GM18870 (cell line): ENCODE measurements at regions not wholly inside any gene's neighbourhood (a gene's known extent, or its start where the extent isn't known, plus 50 kb on each side); places are given as distances from the start of the nearest gene placed in this dataset.
A peak's percentile ranks its signal among the peaks of the same experiment; 100 is the strongest.
"Not testable (repeated sequence)": the region's sequence is repeated elsewhere in the genome, so short reads cannot be mapped to it uniquely, and the experiment has no call there.

ENCODE experiments used
- ATAC-seq: cut with Tn5 transposase; IDR thresholded peaks from one replicate; pipeline ENCODE4 v1.9.1; 2021; ENCODE audit warnings: moderate library complexity; ENCODE audit not compliant: unreplicated experiment

GRCh38 chr7:81484261-81484660, 285.6 kb downstream of the HGF start:
- ATAC-seq, result no peak

- no peak for ATAC-seq
Observed at GRCh38 chr7:81482600-81483186, 287.2 kb downstream of the HGF start.

DNA sequence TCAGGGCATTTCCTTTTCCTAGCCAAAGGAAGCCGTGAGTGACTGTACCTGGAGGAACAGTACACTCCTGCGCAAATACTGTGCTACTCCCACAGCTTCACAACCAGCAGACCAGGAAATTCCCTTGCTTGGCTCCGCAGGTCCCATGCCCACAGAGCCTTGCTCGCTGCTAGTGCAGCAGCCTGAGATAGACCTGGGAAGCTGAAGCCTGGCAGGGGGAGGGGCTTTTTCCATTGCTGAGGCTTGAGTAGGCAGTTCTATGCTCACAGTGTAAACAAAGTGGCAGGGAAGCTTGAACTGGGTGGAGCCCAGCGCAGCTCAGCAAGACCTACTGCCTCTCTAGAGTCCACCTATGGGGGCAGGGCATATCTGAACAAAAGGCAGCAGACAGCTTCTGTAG, 291.2 kb downstream of the HGF start:
- no peak for ATAC-seq

- not testable (repeated sequence) for ATAC-seq
Observed at GRCh38 chr7:81478201-81478600, 291.6 kb downstream of the HGF start.

DNA sequence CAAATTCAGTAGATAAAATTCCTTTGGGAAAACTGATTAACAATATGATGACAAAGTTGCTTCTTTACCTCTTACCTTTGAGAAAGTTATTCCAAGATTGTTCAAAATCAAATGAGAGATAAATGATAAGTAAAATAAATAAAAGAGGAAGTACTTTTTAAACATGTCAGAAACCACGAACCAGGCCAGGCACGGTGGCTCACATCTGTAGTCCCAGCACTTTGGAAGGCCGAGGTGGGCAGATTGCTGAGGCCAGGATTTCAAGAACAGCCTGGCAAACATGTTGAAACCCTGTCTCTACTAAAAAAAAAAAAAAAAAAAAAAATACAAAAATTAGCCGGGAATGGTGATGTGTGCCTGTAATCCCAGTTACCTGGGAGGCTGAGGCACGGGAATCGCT, 296.6 kb downstream of the HGF start:
- ATAC-seq, result no peak

GRCh38 chr7:81470724-81471379, 299.0 kb downstream of the HGF start:
- no peak for ATAC-seq

- peak; percentile 82 for ATAC-seq
Observed at GRCh38 chr7:81469869-81470723, 299.8 kb downstream of the HGF start.

DNA sequence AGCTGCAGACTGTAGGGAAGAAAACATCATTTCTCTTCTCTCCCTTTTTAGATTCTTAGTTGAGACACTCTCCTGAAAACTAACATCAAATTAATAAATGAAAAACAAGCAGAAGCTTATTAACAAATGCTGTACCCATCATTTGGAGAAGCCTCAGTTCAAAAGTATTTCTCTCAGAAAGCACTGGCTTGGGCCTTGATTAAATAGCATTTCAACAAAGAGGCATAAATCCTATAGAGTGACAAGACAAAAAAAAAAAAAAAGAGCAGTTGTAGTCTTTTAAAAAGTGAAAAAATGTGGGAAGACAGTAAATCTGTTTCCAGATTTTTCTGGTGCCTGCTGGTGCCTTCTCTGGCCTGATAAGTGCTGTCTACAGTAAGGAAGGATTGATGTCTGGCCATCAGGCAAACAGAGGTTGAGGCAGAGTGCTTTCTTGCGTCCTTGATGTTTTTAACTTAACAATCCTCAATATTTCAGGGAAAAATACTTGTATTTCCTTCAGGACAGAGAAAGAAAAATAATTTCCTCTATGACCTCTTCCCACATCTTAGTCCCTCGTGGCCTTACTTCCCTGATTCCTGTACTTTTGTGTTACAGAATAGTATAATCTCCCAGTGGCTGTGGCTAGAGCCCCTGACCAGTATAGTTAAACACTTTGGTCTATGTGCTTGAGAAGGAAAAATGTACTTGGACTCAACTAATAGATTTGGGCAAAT, 300.5 kb downstream of the HGF start:
- no peak for ATAC-seq

- no peak for ATAC-seq
Observed at GRCh38 chr7:81468526-81468925, 301.3 kb downstream of the HGF start.

DNA sequence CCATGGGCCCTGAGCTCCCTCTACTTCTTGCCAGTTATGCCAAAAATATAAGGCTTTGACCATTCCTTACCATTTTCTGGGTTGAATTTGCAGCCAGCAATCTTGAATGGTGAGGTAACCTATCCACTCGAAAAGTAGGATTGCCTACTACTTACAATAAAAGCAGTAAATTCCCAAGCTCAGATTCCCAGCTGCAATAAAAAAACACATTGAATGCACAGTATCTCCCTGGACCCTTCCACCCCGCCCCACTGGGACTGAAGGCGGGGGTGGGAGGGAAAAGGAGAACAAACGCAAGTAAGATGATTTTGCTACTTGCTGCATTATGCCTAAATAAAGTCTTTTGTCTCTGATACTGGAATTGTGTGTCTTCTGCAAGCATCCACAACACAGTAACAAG, 301.9 kb downstream of the HGF start:
- ATAC-seq, result no peak

DNA sequence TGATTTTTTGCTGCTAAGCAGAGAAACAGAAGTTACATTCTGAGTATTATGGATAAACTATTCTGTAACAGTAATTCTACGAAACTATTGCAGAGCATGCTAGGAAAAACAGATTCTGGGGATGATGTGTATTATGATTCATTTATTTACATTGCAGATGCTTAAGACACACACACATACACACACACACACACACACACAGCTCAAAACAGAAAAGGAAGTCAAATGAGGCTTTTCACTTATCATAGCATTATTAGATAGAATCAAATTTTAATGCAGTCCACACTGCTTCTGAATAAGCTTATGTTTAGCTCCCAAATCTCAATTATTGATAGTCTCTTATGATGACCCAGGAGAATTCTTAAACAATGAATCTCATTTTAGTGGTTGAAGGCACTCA, 307.2 kb downstream of the HGF start:
- no peak for ATAC-seq

- no peak for ATAC-seq
Observed at GRCh38 chr7:81460250-81461045, 309.4 kb downstream of the HGF start.

GRCh38 chr7:81459485-81459884, 310.4 kb downstream of the HGF start:
- ATAC-seq, result no peak

GRCh38 chr7:81457852-81458522, 311.9 kb downstream of the HGF start:
- no peak for ATAC-seq

GRCh38 chr7:81453770-81454169, 316.1 kb downstream of the HGF start:
- not testable (repeated sequence) for ATAC-seq

- ATAC-seq, result no peak
Observed at GRCh38 chr7:81449105-81449504, 320.7 kb downstream of the HGF start.

GRCh38 chr7:81447351-81447952, 322.4 kb downstream of the HGF start:
- no peak for ATAC-seq

DNA sequence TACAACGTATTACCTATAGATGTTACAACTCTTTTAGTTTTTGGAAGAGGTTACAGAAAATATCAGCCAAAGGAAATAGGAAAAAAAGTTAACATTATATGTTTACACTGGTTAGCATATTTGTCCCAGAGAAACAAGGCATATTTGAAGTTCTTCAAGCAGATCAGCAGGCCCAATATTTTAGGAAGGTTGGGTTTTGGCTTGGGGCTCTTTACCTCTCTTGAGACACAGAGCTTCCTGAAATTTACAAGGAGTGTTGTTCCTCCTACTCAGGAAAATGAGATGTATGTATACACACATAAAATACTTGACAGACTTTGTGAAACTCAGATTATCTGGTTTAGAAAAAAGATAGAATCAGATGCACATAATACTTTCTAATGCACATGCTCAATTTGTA, 323.6 kb downstream of the HGF start:
- no peak for ATAC-seq

DNA sequence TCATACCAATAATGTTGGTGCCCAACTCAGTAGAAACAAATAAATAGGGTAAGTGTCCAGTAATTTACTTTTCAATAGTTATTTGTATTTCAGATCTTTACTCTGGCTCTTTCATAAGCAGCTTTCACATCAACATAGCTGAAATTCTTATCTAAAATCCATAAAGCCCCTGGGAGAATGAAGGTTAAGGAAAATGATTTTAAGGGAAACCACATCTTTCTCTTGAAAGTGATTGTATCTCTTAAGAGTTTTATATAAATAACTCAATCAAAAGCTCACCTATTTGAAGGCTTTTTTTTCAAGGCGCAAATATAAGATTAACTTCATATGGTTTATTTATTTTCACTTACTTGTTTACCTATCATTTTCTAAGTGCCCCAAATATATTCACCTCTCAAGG, 324.4 kb downstream of the HGF start:
- no peak for ATAC-seq

DNA sequence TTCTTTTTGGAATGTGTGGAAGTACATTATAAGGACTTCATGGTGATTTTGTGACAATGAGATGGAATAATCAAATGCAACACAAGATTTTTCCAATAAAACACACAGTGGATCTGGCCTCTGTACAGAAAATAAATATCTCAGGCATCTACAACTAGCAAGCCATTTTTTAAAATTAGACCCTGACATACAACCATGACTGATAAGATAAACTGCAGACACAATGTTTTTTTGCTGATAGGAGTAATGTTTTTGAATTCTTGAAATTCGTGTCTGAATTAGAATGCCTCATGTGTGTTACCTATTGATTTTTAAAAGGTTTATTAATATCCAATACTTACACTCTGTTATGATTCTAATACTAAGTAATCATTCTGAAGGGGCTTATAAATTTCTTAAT, 328.1 kb downstream of the HGF start:
- ATAC-seq, result no peak
